GM06990 (cell line): ENCODE measurements at regions not wholly inside any gene's neighbourhood (a gene's known extent, or its start where the extent isn't known, plus 50 kb on each side); places are given as distances from the start of the nearest gene placed in this dataset.

Source experiments
- DNase-seq: peaks from one replicate; pipeline ENCODE4 v3.0.0-alpha.2; 2011; ENCODE audit not compliant: insufficient read length; ENCODE audit errors: extremely low read depth
- H3K27me3 ChIP-seq: replicated peaks from 2 replicates; pipeline ENCODE4 v1.6.0; 2011; ENCODE audit warnings: low read length; ENCODE audit not compliant: control insufficient read depth, insufficient read depth
- H3K36me3 ChIP-seq: 2 replicates; pipeline ENCODE4 v1.5.1; 2011; ENCODE audit warnings: low read length; ENCODE audit not compliant: control insufficient read depth, insufficient read depth
- H3K4me3 ChIP-seq: replicated peaks from 2 replicates; pipeline ENCODE4 v1.5.1; 2011; ENCODE audit warnings: low read depth, mild to moderate bottlenecking, control low read depth, low read length
- CTCF ChIP-seq: IDR thresholded peaks from 2 replicates; pipeline ENCODE4 v1.5.1; 2011; ENCODE audit warnings: low read length, control low read depth, mild to moderate bottlenecking, inconsistent platforms; ENCODE audit not compliant: insufficient read depth, poor library complexity, severe bottlenecking

GRCh38 chr2:237271698-237272652 lies 142.0 kb downstream of the COL6A3 start:
- TF ChIP-seq CTCF: no peak
- H3K36me3 ChIP-seq: no peaks in the 10 kb centered on the region
- H3K27me3 ChIP-seq: no peaks in the 10 kb centered on the region; the same call in none of the 2 replicates
- H3K4me3 ChIP-seq: no peak overlapping the region
- DNase-seq: no peak
